Stimulated activated CD4-positive, alpha-beta T cell treated with anti-CD3 and anti-CD28 coated beads, Interleukin-2, amount 100 ng/mL, for 24 hours (primary cell): ENCODE measurements at regions not wholly inside any gene's neighbourhood (a gene's known extent, or its start where the extent isn't known, plus 50 kb on each side); places are given as distances from the start of the nearest gene placed in this dataset.
"Not testable (repeated sequence)": the region's sequence is repeated elsewhere in the genome, so short reads cannot be mapped to it uniquely, and the experiment has no call there.

ENCODE experiments used
- DNase-seq, 2 donors: peaks; one replicate each; pipeline ENCODE4 v3.0.0-alpha.2; 2020

DNA sequence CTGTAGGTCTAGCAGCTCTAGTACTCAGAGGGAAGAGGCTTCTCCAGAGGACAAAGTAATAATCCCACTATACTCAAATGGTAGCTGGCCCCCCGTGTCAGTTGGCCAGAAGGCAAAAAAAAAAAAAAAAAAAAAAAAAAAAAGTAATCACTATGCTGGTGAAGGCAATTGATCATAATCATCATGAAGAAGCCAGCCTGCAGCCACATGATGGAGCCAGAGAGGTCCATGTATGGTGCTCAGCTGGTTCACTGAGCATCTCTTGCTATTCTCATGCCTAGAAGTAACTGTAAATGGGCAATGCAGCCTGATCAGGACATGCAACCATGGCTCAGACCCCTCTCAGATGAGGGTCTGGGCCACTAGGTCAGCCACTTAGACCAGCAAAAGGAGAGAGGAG, 378.8 kb downstream of the MED13L start:
- DNase-seq, result no peak

- no peak for DNase-seq
Observed at GRCh38 chr12:115897729-115898128, 379.8 kb downstream of the MED13L start.

GRCh38 chr12:115895247-115895646, 382.2 kb downstream of the MED13L start:
- peak in 1 of 2 donors; percentile 14 for DNase-seq

DNA sequence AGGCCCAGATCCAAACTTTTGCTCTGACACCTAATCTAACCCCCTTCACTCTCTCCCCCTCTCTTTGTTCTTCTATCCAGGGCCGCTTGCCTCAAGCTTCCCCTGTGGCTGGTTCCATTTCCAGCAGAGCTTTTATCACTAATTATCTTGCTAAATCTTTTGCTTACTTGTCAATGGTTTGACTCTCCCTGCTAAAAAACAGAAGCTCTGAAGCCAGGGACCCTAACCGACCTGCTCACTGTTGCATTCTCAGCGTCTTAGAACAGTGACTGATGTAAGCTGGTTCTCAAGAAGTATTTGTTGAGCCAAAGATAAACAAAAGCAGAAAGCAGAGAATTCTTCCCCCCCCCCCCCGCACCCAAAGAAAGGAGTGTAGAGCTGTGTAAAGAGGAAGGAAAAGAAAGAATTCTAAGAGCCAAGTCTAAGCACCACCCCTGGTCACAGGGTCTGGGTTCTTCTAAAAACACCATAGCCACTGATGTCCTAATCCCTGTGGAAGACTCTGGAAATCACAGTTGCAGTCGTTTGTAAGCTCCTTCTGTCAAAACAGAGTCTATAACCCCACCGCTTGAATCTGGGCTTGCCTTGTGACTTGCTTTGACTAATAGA, 385.8 kb downstream of the MED13L start:
- DNase-seq, result no peak

GRCh38 chr12:115886666-115887065, 390.8 kb downstream of the MED13L start:
- DNase-seq, result no peak

DNA sequence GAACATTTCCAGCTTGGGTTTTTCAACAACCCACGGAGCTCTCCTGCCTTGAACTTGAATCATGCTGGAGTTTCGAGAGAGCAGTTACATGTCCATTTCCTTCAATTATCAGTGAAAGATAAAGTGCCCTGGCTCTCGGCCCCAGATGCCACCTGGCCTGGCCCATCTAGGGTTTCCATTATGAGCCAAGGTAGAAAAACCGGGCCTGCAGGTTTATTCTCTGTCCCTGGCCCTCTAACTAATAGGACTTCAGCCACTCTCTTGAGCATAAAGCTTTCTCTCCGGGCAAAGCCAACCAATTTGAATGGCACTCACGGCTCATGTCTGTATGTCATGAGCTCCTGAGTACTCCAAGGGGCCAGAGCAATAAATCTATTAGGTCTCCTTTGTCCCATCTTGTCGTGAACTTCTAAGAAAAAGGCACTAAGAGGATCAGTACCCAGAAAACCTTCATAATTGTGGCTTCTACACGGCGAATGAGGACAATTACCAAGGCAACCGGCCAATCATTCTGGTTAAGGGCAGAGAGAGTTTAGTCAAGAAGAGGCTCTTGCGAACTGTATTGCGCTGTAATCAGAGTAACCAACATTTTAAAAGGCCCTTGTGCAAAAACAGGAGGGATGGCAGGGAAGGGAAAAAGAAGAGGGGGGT, 392.3 kb downstream of the MED13L start:
- no peak for DNase-seq

DNA sequence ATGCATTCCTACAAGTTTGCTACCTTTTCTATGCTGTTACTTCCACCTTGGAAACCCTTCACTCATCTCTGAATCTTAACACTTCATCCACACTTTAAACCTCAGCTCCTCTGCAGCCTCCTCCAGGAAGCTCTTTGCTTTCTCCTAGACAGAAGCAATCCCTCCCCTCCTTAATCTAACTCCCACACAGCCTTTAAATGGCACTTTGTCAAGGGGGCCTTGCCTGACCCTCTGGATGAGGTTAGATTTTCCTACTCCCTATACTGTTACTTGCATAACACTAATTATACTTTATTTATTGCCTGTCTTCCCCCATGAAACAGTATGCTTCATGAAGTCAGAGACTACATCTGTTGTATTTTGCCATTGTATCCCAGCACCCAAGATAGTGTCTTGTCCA, 394.6 kb downstream of the MED13L start:
- DNase-seq, result no peak

DNA sequence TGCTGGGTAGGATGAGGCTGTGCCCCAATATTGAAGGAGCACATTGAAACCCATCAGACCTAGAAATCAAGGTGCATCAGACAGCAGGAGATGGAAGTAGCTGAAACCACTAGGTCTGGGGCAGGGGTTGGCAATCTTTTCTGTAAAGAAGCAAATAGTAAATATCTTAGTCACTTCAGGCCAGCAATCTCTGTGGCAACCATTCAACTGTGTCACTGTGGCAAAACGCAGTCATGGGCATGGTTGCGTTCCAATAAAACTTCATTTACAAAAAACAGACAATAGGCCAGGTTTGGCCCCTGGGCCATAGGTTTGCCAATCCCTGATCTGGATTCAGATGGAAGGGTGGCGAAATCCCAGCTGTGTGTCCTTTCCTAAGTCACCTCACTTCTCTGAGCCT, 397.3 kb downstream of the MED13L start:
- no peak for DNase-seq

DNA sequence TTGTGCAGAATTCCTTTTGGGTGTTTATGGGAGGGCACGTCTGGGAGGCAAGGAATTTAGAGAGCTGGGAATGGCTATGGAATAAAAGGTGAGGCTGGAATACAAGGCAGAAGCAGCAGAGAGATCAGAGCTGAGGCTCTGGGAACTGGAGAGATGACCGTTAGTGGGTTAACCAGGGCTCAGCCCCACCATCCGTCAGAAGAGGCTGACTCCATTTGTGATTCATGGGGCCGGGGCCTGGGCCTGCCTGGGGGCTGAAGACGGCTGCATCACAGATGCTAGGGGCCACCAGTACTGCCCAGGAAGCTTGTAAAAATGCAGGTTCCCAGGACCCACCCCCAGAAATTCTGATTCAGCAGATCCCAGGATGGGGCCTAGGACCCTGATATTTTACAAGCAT, 398.1 kb downstream of the MED13L start:
- DNase-seq, result no peak

- DNase-seq, result no peak
Observed at GRCh38 chr12:115873451-115874082, 403.9 kb downstream of the MED13L start.

DNA sequence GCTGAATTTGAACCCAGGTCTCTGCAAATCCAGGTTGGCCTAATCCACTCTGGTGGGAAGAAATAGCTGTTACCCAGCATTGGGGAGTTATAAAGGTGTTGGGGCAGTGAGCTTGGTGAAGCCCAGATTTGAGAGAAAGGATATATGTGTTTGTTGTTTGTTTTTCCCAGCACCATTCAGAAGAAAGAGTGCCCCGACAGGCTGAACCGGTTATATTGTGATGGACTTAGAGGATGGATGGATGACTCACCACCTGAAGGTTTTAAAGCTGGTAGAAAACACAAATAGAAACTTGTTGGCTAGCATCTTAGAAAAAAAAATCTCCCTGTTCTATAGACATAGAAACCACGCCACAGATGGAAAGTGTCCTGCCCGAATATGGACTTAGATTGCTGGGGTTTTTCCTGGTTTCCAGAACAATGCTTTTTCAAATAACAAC, 404.6 kb downstream of the MED13L start:
- DNase-seq, result no peak

DNA sequence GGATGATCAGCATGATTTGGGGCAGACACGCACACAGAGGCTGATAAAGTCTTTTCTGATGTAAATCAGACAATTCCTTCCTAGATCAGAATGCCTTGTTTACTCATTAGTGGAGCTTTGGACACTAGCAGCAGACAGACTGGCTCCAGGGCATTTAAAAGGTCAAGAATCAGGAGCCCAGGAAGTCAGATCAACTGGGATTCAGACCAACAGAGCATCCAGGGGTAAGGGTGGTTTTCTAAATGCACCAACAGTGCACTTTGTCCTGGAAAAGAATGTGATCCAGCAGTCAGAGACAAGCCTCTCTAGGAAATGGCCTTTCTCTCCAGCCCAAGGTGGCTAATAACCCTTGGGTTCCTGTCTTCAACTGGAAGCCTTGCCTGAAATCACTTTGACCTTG, 405.3 kb downstream of the MED13L start:
- DNase-seq, result no peak

- DNase-seq, result no peak
Observed at GRCh38 chr12:115871714-115872113, 405.8 kb downstream of the MED13L start.

DNA sequence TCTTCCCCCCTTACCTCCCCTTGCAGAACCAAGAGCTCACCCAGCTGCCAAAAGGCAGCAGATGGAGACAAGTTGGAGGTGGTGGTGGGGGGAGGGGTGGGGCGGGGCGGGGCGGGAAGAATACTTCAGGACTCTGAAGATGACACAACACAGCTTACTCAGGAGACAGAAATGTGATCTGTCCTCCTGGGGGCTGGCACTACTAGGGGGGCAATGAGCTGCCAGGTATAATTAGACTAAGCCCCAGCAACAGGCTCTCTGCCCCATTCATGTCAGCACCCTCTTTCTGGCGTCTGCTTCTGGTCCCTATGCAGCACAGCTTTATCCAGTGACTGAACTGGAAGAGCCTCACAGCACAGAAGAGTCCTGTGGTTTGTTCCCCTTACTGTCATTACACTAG, 407.0 kb downstream of the MED13L start:
- no peak for DNase-seq

- DNase-seq, result no peak
Observed at GRCh38 chr12:115870021-115870420, 407.5 kb downstream of the MED13L start.

DNA sequence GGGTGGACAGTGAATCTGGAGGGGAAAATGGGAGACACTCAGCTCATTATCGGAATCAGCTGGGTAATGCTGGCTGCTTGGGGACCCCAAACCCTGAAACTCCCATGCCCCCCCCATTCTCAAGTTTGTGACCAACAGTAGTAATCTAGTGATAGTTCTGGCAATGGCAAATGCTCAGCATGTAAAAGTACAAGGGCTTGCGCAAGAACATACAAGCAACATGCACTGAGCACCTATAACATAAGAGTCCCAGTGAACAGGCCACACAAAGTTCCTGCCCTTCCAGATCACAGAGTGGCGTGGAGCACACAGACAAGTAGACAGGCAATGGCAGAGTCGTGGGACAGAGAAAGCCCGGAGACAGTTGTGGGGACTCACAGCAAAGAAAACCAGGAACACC, 407.9 kb downstream of the MED13L start:
- no peak for DNase-seq

DNA sequence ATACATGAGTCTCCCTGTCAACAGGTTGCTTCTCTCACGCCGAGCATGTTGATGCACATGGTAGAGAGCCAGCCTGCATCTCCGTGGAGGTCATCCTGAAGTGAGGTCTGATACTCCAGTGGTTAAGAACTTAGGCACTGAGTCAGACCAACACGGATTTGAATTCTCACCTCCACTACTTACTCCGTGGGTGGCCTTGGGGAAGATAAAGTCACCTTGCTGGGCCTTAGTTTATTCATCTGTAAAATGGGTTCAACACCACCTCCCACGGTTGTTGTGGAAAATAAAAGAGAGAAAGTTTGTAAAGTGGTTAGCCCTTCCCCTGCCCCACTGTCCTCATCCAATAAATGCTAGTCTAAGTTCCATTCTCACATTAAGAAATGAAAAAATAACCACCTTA, 408.9 kb downstream of the MED13L start:
- DNase-seq, result no peak

DNA sequence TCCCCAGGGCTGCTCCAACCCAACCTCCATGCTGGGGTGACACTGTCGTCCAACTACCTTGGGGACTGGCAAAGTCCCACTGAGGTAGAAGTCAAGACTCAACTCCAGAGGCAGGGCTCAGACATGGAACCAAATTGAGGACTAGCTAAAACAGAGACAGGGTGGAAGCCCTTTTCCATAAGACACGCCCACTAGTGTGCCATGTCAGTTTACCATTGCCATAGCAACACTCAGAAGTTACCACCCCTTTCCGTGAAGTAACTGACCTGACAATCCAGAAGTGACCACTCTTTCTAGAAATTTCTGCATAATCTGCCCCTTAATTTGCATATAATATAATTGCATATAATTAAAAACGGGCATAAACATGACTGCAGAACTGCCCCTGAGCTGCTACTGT, 409.6 kb downstream of the MED13L start:
- no peak for DNase-seq

DNA sequence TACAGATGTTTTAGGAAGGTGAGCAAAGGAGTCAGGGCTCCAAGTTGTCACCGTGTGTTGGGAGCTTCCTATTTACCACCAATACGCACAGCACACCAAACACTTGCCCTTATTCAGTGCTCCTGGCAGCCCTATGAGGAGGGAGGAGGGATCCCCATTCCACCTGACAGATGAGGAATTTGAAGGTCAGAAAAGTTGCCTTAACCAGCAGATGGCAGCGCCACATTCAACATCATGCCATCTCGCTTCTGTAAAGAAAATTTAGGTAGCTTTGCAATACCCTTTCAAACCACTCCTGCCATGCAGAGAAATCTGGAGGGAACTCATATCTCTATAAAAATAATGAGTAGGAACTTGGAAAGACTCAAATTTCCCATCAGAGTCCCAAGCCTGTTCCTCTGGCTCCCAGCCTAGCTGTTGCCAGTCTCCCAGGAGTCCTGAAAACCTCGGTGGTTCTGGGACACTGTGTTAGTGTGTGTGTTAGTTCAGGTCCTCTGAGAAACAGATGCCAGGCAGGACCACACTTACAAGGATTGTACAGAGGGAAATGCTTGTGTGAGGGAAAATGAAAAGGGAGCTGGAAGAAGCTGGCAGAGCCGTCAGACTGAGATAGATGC, 410.5 kb downstream of the MED13L start:
- no peak for DNase-seq

DNA sequence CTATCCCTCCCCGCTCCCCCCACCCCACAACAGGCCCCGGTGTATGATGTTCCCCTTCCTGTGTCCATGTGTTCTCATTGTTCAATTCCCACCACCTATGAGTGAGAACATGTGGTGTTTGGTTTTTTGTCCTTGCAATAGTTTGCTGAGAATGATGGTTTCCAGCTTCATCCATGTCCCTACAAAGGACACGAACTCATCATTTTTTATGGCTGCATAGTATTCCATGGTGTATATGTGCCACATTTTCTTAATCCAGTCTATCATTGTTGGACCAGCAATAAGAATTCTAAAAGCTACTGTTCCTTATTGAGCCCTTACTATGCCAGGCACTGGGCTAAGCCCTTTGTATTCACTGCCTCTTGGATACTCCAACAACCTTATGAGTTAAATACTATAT, 411.2 kb downstream of the MED13L start:
- DNase-seq, result not testable (repeated sequence)

DNA sequence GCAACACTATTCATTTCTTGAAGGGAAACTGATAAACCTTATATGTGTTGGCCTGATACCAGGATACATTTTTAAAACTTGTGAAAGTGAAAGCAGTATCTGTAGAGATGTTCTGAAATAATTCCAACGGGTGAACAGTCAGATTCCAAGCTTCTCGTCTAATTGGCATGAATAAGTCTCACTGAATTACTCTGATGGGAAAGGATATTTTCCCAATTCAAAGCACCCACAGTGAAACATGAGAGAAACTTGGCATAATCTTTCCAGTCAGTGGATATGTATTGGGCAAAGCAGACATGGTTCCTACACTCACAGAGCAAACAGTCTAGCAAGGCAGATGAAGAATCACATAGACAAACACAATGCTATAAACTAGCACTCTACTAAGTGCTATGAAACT, 413.1 kb downstream of the MED13L start:
- no peak for DNase-seq

- no peak for DNase-seq
Observed at GRCh38 chr12:115860619-115861018, 416.9 kb downstream of the MED13L start.

DNA sequence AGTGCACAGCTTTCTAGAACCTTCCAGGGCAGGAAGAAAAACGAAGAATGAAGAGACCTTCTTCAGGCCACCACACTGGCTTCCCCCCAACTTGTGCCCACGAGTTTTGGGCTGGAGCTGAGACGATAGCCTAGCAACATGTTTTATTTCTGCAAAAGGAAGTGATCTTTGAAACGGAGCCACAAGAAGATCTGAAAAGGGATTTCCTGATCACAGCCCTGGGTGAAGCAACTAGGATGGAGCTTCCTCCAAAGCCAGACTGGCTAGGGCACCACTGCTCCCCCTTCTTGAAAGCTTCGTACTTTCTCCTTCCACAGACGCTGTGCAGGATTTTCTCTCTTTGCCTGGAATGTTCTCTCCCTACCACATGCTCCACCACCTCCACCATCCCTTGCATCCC, 418.3 kb downstream of the MED13L start:
- no peak for DNase-seq

- DNase-seq, result no peak
Observed at GRCh38 chr12:115857923-115858322, 419.6 kb downstream of the MED13L start.
